ENCODE measurements at regions not wholly inside any gene's neighbourhood (a gene's known extent, or its start where the extent isn't known, plus 50 kb on each side); places are given as distances from the start of the nearest gene placed in this dataset.
"Not testable (repeated sequence)": the region's sequence is repeated elsewhere in the genome, so short reads cannot be mapped to it uniquely, and the experiment has no call there.

GRCh38 chr20:47921408-47921807 lies 136.1 kb upstream of the SULF2 start:
- peaks cover 6% of the 10 kb centered on the region for H3K4me1 Mint-ChIP-seq (ENCODE audit: low read depth)
- TF ChIP-seq CTCF (IDR thresholded peaks at IDR 0.05; ENCODE audit: unreplicated experiment), result no peak
- H3K4me3 Mint-ChIP-seq (ENCODE audit: low read depth), result no peak overlapping the region
- peaks cover 7% of the 10 kb centered on the region for H3K36me3 Mint-ChIP-seq (ENCODE audit: insufficient read depth)
- DNase-seq (ENCODE audit: low spot score, unreplicated experiment), result no peak
- peaks cover 7% of the 10 kb centered on the region for H3K27me3 Mint-ChIP-seq
- no peak overlapping the region for H3K27ac Mint-ChIP-seq
- H3K9me3 Mint-ChIP-seq (ENCODE audit: low read depth), result peaks cover 26% of the 10 kb centered on the region

GRCh38 chr20:47917549-47918070 lies 132.3 kb upstream of the SULF2 start:
- Mint-ChIP-seq H3K27ac (no peak overlapping the region), H3K4me1 (ENCODE audit: low read depth) (peaks cover 19% of the 10 kb centered on the region), H3K27me3 (no peaks in the 10 kb centered on the region), H3K4me3 (ENCODE audit: low read depth) (no peak overlapping the region), H3K36me3 (ENCODE audit: insufficient read depth) (peaks cover 7% of the 10 kb centered on the region), H3K9me3 (ENCODE audit: low read depth) (peaks cover 28% of the 10 kb centered on the region)
- TF ChIP-seq CTCF (IDR thresholded peaks at IDR 0.05; ENCODE audit: unreplicated experiment), result no peak
- DNase-seq (ENCODE audit: low spot score, unreplicated experiment), result no peak

- H3K9me3 Mint-ChIP-seq (ENCODE audit: low read depth), result peaks cover 28% of the 10 kb centered on the region
- H3K4me3 Mint-ChIP-seq (ENCODE audit: low read depth), result no peak overlapping the region
- peaks cover 7% of the 10 kb centered on the region for H3K36me3 Mint-ChIP-seq (ENCODE audit: insufficient read depth)
- peaks cover 25% of the 10 kb centered on the region for H3K4me1 Mint-ChIP-seq (ENCODE audit: low read depth)
- TF ChIP-seq CTCF (IDR thresholded peaks at IDR 0.05; ENCODE audit: unreplicated experiment), result no peak
- no peaks in the 10 kb centered on the region for H3K27me3 Mint-ChIP-seq
- no peak for DNase-seq (ENCODE audit: low spot score, unreplicated experiment)
- peak overlapping the region; percentile 62 for H3K27ac Mint-ChIP-seq
These were observed 130.2 kb upstream of the SULF2 start for GRCh38 chr20:47915495-47915894.

- TF ChIP-seq CTCF (IDR thresholded peaks at IDR 0.05; ENCODE audit: unreplicated experiment), result no peak
- peaks cover 25% of the 10 kb centered on the region for H3K4me1 Mint-ChIP-seq (ENCODE audit: low read depth)
These were observed 129.5 kb upstream of the SULF2 start for GRCh38 chr20:47914792-47915191.

GRCh38 chr20:47912786-47913501 lies 127.7 kb upstream of the SULF2 start:
- H3K36me3 Mint-ChIP-seq (ENCODE audit: insufficient read depth), result not testable (repeated sequence)
- Mint-ChIP-seq H3K9me3 (ENCODE audit: low read depth) (peaks cover 18% of the 10 kb centered on the region), H3K27ac (peak overlapping the region; percentile 86)

More at GRCh38 chr20:47914792-47915191, 129.5 kb upstream of the SULF2 start:
- DNase-seq (ENCODE audit: low spot score, unreplicated experiment), result no peak
- Mint-ChIP-seq H3K27me3 (no peaks in the 10 kb centered on the region), H3K4me3 (ENCODE audit: low read depth) (no peak overlapping the region), H3K9me3 (ENCODE audit: low read depth) (peaks cover 26% of the 10 kb centered on the region), H3K27ac (peak overlapping the region; percentile 62), H3K36me3 (ENCODE audit: insufficient read depth) (peaks cover 7% of the 10 kb centered on the region)

GRCh38 chr20:47912165-47912564 lies 126.9 kb upstream of the SULF2 start:
- H3K27ac Mint-ChIP-seq, result peak overlapping the region; percentile 93

More at GRCh38 chr20:47912786-47913501, 127.7 kb upstream of the SULF2 start:
- Mint-ChIP-seq H3K27me3 (peaks cover 10% of the 10 kb centered on the region), H3K4me1 (ENCODE audit: low read depth) (peaks cover 30% of the 10 kb centered on the region)
- H3K4me3 Mint-ChIP-seq (ENCODE audit: low read depth); DNase-seq (ENCODE audit: low spot score, unreplicated experiment): not testable (repeated sequence)

GRCh38 chr20:47909696-47910369 lies 124.6 kb upstream of the SULF2 start:
- not testable (repeated sequence) for H3K4me3 Mint-ChIP-seq (ENCODE audit: low read depth); H3K27ac Mint-ChIP-seq; DNase-seq (ENCODE audit: low spot score, unreplicated experiment); H3K36me3 Mint-ChIP-seq (ENCODE audit: insufficient read depth); H3K9me3 Mint-ChIP-seq (ENCODE audit: low read depth)
- peaks cover 29% of the 10 kb centered on the region for H3K4me1 Mint-ChIP-seq (ENCODE audit: low read depth)
- peaks cover 15% of the 10 kb centered on the region for H3K27me3 Mint-ChIP-seq

More at GRCh38 chr20:47912165-47912564, 126.9 kb upstream of the SULF2 start:
- not testable (repeated sequence) for H3K36me3 Mint-ChIP-seq (ENCODE audit: insufficient read depth); H3K4me3 Mint-ChIP-seq (ENCODE audit: low read depth); DNase-seq (ENCODE audit: low spot score, unreplicated experiment)
- Mint-ChIP-seq H3K27me3 (peaks cover 15% of the 10 kb centered on the region), H3K9me3 (ENCODE audit: low read depth) (peaks cover 11% of the 10 kb centered on the region), H3K4me1 (ENCODE audit: low read depth) (peaks cover 30% of the 10 kb centered on the region)

GRCh38 chr20:47908361-47909035 lies 123.2 kb upstream of the SULF2 start:
- Mint-ChIP-seq H3K4me1 (ENCODE audit: low read depth) (peaks cover 28% of the 10 kb centered on the region), H3K27me3 (peaks cover 15% of the 10 kb centered on the region)
- H3K4me3 Mint-ChIP-seq (ENCODE audit: low read depth); H3K9me3 Mint-ChIP-seq (ENCODE audit: low read depth); H3K36me3 Mint-ChIP-seq (ENCODE audit: insufficient read depth); H3K27ac Mint-ChIP-seq; DNase-seq (ENCODE audit: low spot score, unreplicated experiment): not testable (repeated sequence)

All from progenitor cell of endocrine pancreas (in vitro differentiated cells).